ENCODE measurements at regions not wholly inside any gene's neighbourhood (a gene's known extent, or its start where the extent isn't known, plus 50 kb on each side); places are given as distances from the start of the nearest gene placed in this dataset.

DNA sequence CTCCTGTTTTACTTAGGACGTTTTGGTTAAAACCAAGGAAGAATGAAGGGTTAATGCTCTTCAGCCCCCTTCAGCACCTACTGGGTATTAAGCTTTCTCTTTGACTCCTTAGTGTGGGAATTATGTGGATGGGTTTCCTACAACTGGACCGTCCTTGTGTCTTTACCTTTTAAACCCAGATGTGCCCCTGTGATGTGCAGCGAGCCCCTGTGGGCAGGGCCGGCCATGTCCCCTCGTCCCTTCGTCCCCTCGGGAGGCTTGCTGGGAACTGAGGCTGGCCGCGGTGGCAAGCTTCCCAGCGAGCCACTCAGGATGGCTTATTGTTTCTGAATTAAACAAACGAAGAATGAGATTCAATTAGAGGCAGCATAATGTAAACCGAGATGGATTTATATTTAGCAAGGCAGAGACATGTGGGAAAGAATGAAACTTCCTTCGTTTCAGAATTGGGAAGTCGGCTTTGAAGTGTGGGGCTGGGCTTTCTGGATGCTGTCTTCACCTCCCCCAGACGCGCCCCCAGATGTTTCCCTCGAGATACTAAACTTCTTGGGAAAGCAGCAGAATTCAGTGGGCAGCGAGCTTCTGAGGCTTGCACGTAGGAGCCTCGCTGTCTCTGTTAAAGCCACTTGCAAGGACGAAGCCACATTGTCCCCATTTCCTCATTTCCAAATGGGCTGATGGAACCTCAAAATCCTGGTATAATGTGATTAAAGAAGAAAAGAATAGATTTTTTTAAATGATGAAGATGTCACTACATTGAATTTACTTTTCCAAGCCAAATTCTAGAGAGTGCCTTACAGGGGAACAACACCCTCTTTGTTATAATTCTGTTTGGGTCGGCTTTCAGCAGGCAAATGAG, 146.0 kb downstream of the VAPA start:
- no peak for TF ChIP-seq POLR2A (IDR thresholded peaks at IDR 0.05; ENCODE audit: low read depth, low read length)
- TF ChIP-seq MAFK (IDR thresholded peaks at IDR 0.05; ENCODE audit: low read depth, low read length): no peak
- TF ChIP-seq MXI1 (IDR thresholded peaks at IDR 0.05; ENCODE audit: borderline replicate concordance, low read depth, low read length): no peak
- TF ChIP-seq SMC3 (IDR thresholded peaks at IDR 0.05; ENCODE audit: low read depth, low read length): no peak
- TF ChIP-seq CTCF (conservative IDR thresholded peaks at IDR 0.05; ENCODE audit: low read depth, low read length): no peak
- no peak for TF ChIP-seq MAZ (IDR thresholded peaks at IDR 0.05; ENCODE audit: borderline replicate concordance, low read depth, low read length)
- TF ChIP-seq BHLHE40 (IDR thresholded peaks at IDR 0.05; ENCODE audit: low read depth, low read length): no peak
- TF ChIP-seq FOS (IDR thresholded peaks at IDR 0.05; ENCODE audit: low read depth, low read length): no peak
- no peak for TF ChIP-seq RFX5 (IDR thresholded peaks at IDR 0.05; ENCODE audit: low read depth, low read length)
- no peak for TF ChIP-seq RCOR1 (IDR thresholded peaks at IDR 0.05; ENCODE audit: insufficient replicate concordance, low read length)
- no peak for TF ChIP-seq CEBPB (IDR thresholded peaks at IDR 0.05; ENCODE audit: low read depth, low read length)
- no peak for TF ChIP-seq RAD21 (IDR thresholded peaks at IDR 0.05; ENCODE audit: low read length)
- TF ChIP-seq USF2 (IDR thresholded peaks at IDR 0.05; ENCODE audit: low read depth, low read length): no peak

All from IMR-90 (cell line).